Ishikawa (cell line): ENCODE measurements at regions not wholly inside any gene's neighbourhood (a gene's known extent, or its start where the extent isn't known, plus 50 kb on each side); places are given as distances from the start of the nearest gene placed in this dataset.

Experiments
- CEBPB ChIP-seq: IDR thresholded peaks from 2 replicates; pipeline ENCODE4 v1.6.1; 2012
- CREB1 ChIP-seq: IDR thresholded peaks from 2 replicates; pipeline ENCODE4 v1.6.1; 2012; ENCODE audit warnings: low read depth
- EP300 ChIP-seq: IDR thresholded peaks from 2 replicates; pipeline ENCODE4 v1.6.1; 2012; ENCODE audit warnings: borderline replicate concordance
- MAX ChIP-seq: IDR thresholded peaks from 2 replicates; pipeline ENCODE4 v1.6.1; 2012
- RAD21 ChIP-seq: IDR thresholded peaks from 2 replicates; pipeline ENCODE4 v1.6.1; 2012; ENCODE audit warnings: low read depth
- TAF1 ChIP-seq: IDR thresholded peaks from 2 replicates; pipeline ENCODE4 v1.6.1; 2012; ENCODE audit warnings: low read depth, mild to moderate bottlenecking
- TCF12 ChIP-seq: IDR thresholded peaks from 2 replicates; pipeline ENCODE4 v1.6.1; 2012; ENCODE audit warnings: low read depth
- YY1 ChIP-seq: IDR thresholded peaks from 2 replicates; pipeline ENCODE4 v1.6.1; 2012; ENCODE audit warnings: low read depth

GRCh38 chr14:83559721-83560120, 1970.2 kb upstream of the FLRT2 start:
- TF ChIP-seq TAF1: no peak
- no peak for TF ChIP-seq YY1
- no peak for TF ChIP-seq CEBPB
- no peak for TF ChIP-seq CREB1
- TF ChIP-seq MAX: no peak
- TF ChIP-seq TCF12: no peak
- TF ChIP-seq RAD21: no peak
- TF ChIP-seq EP300: no peak
